Fibroblast of lung (primary cell): ENCODE measurements at regions not wholly inside any gene's neighbourhood (a gene's known extent, or its start where the extent isn't known, plus 50 kb on each side); places are given as distances from the start of the nearest gene placed in this dataset.

Experiments
- DNase-seq, 2 donors: peaks; one replicate each; pipeline versions ENCODE4 v3.0.0 to v3.0.0-alpha.2; 2010; ENCODE audit warnings: low read depth in 2 of 2
- H2AFZ ChIP-seq: 2 replicates; pipeline ENCODE4 v1.5.1; 2012; ENCODE audit warnings: low read length, control low read depth, inconsistent platforms
- H3K27ac ChIP-seq: 2 replicates; pipeline ENCODE4 v1.5.1; 2011; ENCODE audit warnings: low read length, control low read depth; ENCODE audit not compliant: insufficient read depth
- H3K27me3 ChIP-seq: 2 replicates; pipeline ENCODE4 v1.5.1; 2011; ENCODE audit warnings: mild to moderate bottlenecking, low read length; ENCODE audit not compliant: control insufficient read depth, insufficient read depth
- H3K36me3 ChIP-seq: 2 replicates; pipeline ENCODE4 v1.5.1; 2011; ENCODE audit warnings: low read length; ENCODE audit not compliant: control insufficient read depth, insufficient read depth
- H3K4me1 ChIP-seq: 2 replicates; pipeline ENCODE4 v1.5.1; 2011; ENCODE audit warnings: low read length; ENCODE audit not compliant: control insufficient read depth, insufficient read depth; ENCODE audit errors: extremely low read depth
- H3K4me2 ChIP-seq: 2 replicates; pipeline ENCODE4 v1.5.1; 2011; ENCODE audit warnings: low read length, control low read depth; ENCODE audit not compliant: insufficient read depth; ENCODE audit errors: extremely low read depth
- H3K4me3 ChIP-seq, 4 experiments: fragments of 200-600 bp in 1 of 4; sonication (generic) in 1 of 4; replicated peaks in 1 of 4; 2 replicates each; pipeline ENCODE4 v1.5.1; 2011 to 2016; ENCODE audit warnings: low read length in 4 of 4, low read depth in 3 of 4, mild to moderate bottlenecking in 3 of 4, control low read depth in 2 of 4, inconsistent platforms in 1 of 4, mixed read lengths in 1 of 4; ENCODE audit not compliant: insufficient read depth in 1 of 4; ENCODE audit errors: control extremely low read depth in 1 of 4
- H3K79me2 ChIP-seq: 2 replicates; pipeline ENCODE4 v1.5.1; 2012; ENCODE audit warnings: mild to moderate bottlenecking, low read length, inconsistent platforms; ENCODE audit not compliant: control insufficient read depth, insufficient read depth
- H3K9ac ChIP-seq: 2 replicates; pipeline ENCODE4 v1.5.1; 2011; ENCODE audit warnings: mild to moderate bottlenecking, low read length, control low read depth; ENCODE audit not compliant: insufficient read depth
- H3K9me3 ChIP-seq: 2 replicates; pipeline ENCODE4 v1.5.1; 2012; ENCODE audit warnings: low read depth, low read length; ENCODE audit not compliant: control insufficient read depth, insufficient read depth
- H4K20me1 ChIP-seq: 2 replicates; pipeline ENCODE4 v1.5.1; 2011; ENCODE audit warnings: low read length; ENCODE audit not compliant: control insufficient read depth, insufficient read depth; ENCODE audit errors: extremely low read depth
- CTCF ChIP-seq, 2 donors: IDR thresholded peaks in 1 of 2; conservative IDR thresholded peaks in 1 of 2; 1 replicate in 1 of 2; 2 replicates in 1 of 2; pipeline ENCODE4 v1.5.1; 2011 to 2012; ENCODE audit warnings: low read length in 2 of 2, control low read depth in 1 of 2, inconsistent platforms in 1 of 2, low read depth in 1 of 2, mild to moderate bottlenecking in 1 of 2
- EZH2 ChIP-seq: IDR thresholded peaks from 2 replicates; pipeline ENCODE4 v1.5.1; 2012; ENCODE audit warnings: low read length, control low read depth, mild to moderate bottlenecking; ENCODE audit errors: missing control alignments

- no peaks in the 10 kb centered on the region for H3K27me3 ChIP-seq
Measured at GRCh38 chr10:2445370-2445769, 622.0 kb upstream of the PFKP start.

GRCh38 chr10:2439983-2440382 is 627.4 kb upstream of the PFKP start:
- no peaks in the 10 kb centered on the region for H3K36me3 ChIP-seq
- H3K4me1 ChIP-seq = no peaks in the 10 kb centered on the region
- no peak overlapping the region for H2AFZ ChIP-seq
- H3K9ac ChIP-seq = no peak overlapping the region
- H3K27ac ChIP-seq = no peak overlapping the region
- no peak overlapping the region for H3K4me3 ChIP-seq
- TF ChIP-seq EZH2 (no peak), CTCF (conservative IDR thresholded peaks at IDR 0.05 in 1 of 2, IDR thresholded peaks at IDR 0.05 in 1 of 2; ENCODE audit: low read depth in 1 of 2, low read length in 2 of 2) (no peak)
- no peaks in the 10 kb centered on the region for H3K79me2 ChIP-seq
- H4K20me1 ChIP-seq = no peaks in the 10 kb centered on the region
- H3K27me3 ChIP-seq = no peaks in the 10 kb centered on the region
- DNase-seq = no peak
- H3K9me3 ChIP-seq = no peaks in the 10 kb centered on the region
- H3K4me2 ChIP-seq = no peak overlapping the region

More at GRCh38 chr10:2445370-2445769, 622.0 kb upstream of the PFKP start:
- Histone ChIP-seq H3K27ac (no peak overlapping the region), H3K4me3 (no peak overlapping the region), H3K79me2 (no peaks in the 10 kb centered on the region), H4K20me1 (no peaks in the 10 kb centered on the region), H3K36me3 (no peaks in the 10 kb centered on the region), H3K4me1 (no peaks in the 10 kb centered on the region), H2AFZ (no peak overlapping the region), H3K9ac (no peak overlapping the region), H3K4me2 (no peak overlapping the region), H3K9me3 (no peaks in the 10 kb centered on the region)
- no peak for DNase-seq
- TF ChIP-seq EZH2 = no peak
- no peak for TF ChIP-seq CTCF (conservative IDR thresholded peaks at IDR 0.05 in 1 of 2, IDR thresholded peaks at IDR 0.05 in 1 of 2; ENCODE audit: low read depth in 1 of 2, low read length in 2 of 2)

GRCh38 chr10:2439000-2439399 is 628.3 kb upstream of the PFKP start:
- Histone ChIP-seq H3K79me2 (no peaks in the 10 kb centered on the region), H3K36me3 (no peaks in the 10 kb centered on the region), H3K4me3 (no peak overlapping the region), H3K27me3 (no peaks in the 10 kb centered on the region), H3K4me1 (no peaks in the 10 kb centered on the region), H3K9ac (no peak overlapping the region), H3K9me3 (no peaks in the 10 kb centered on the region), H4K20me1 (no peaks in the 10 kb centered on the region), H3K4me2 (no peak overlapping the region), H2AFZ (no peak overlapping the region), H3K27ac (no peak overlapping the region)
- TF ChIP-seq CTCF (conservative IDR thresholded peaks at IDR 0.05 in 1 of 2, IDR thresholded peaks at IDR 0.05 in 1 of 2; ENCODE audit: low read depth in 1 of 2, low read length in 2 of 2) (no peak), EZH2 (no peak)
- DNase-seq = no peak
